Neural cell (in vitro differentiated cells): ENCODE measurements at regions not wholly inside any gene's neighbourhood (a gene's known extent, or its start where the extent isn't known, plus 50 kb on each side); places are given as distances from the start of the nearest gene placed in this dataset.

Source experiments
- EZH2 ChIP-seq: fragments of 200-600, 300-800 bp; shearing (Covaris generic), sonication (generic); IDR thresholded peaks from 2 replicates; pipeline ENCODE4 v1.6.1; 2014; ENCODE audit warnings: antibody characterized with exemption, low read length, borderline replicate concordance, mild to moderate bottlenecking; ENCODE audit not compliant: insufficient read depth, poor library complexity, severe bottlenecking
- POLR2AphosphoS5 ChIP-seq: IDR thresholded peaks from 2 replicates; pipeline ENCODE4 v1.6.1; 2012
- SMC3 ChIP-seq: fragments of 450-650 bp; conservative IDR thresholded peaks from 2 replicates; pipeline ENCODE4 v1.6.1; 2014; ENCODE audit warnings: antibody characterized with exemption, mild to moderate bottlenecking, moderate library complexity; ENCODE audit not compliant: poor library complexity
- TAF1 ChIP-seq: IDR thresholded peaks from 2 replicates; pipeline ENCODE4 v1.6.1; 2012; ENCODE audit warnings: low read depth
- TF ChIP-seq, protein P1 (sequence below): fragments of 450-650 bp; IDR thresholded peaks from 2 replicates; pipeline ENCODE4 v1.5.1; 2014; ENCODE audit warnings: antibody characterized with exemption, mild to moderate bottlenecking, moderate library complexity; ENCODE audit not compliant: poor library complexity, severe bottlenecking

DNA sequence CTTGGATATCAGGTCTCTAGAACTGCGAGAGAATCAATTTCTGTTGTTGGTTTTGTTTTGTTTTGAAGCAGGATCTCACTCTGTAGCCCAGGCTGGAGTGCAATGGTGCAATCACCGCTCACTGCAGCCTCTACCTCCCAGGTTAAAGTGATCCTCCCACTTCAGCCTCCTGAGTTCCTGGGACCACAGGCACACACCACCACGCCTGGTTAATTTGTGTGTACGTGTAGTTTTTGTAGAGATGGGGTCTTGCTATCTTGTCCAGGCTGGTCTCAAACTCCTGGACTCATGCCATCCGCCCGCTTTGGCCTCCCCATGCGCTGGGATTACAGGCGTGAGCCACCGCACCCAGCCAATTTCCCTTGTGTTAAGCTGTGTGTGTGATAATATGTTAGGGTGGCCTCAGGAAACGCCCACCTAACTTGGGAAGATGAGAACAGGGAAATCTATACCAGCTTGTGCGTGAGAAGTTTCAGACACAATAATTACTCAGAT is 109.6 kb downstream of the SIK1 start:
- TF ChIP-seq, protein P1, sequence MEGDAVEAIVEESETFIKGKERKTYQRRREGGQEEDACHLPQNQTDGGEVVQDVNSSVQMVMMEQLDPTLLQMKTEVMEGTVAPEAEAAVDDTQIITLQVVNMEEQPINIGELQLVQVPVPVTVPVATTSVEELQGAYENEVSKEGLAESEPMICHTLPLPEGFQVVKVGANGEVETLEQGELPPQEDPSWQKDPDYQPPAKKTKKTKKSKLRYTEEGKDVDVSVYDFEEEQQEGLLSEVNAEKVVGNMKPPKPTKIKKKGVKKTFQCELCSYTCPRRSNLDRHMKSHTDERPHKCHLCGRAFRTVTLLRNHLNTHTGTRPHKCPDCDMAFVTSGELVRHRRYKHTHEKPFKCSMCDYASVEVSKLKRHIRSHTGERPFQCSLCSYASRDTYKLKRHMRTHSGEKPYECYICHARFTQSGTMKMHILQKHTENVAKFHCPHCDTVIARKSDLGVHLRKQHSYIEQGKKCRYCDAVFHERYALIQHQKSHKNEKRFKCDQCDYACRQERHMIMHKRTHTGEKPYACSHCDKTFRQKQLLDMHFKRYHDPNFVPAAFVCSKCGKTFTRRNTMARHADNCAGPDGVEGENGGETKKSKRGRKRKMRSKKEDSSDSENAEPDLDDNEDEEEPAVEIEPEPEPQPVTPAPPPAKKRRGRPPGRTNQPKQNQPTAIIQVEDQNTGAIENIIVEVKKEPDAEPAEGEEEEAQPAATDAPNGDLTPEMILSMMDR, result no peak
- no peak for TF ChIP-seq POLR2AphosphoS5
- no peak for TF ChIP-seq EZH2
- TF ChIP-seq TAF1, result no peak
- TF ChIP-seq SMC3, result no peak
